ENCODE measurements at regions not wholly inside any gene's neighbourhood (a gene's known extent, or its start where the extent isn't known, plus 50 kb on each side); places are given as distances from the start of the nearest gene placed in this dataset.

DNA sequence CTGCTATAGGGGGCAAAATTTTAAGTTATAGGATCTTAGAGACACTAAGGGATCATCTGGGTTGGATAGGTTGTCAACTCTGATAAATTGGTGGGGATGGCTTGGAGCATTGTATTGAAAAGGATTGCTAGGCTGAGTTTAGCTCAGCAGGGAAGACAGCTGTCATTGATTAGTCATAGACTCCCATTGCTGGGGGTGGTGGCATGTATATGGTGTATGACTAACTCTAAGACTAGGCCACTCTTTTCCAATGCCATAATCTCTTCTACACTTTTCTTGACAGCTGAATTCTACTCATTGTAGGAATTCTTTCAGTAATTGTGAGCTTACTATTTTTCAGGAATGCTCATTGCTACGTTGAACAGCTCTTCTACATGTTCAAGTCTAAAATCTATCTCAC lies 81.3 kb upstream of the PELI1 start:
- no peak for TF ChIP-seq POLR2A (IDR thresholded peaks at IDR 0.05)
- TF ChIP-seq, protein P1, sequence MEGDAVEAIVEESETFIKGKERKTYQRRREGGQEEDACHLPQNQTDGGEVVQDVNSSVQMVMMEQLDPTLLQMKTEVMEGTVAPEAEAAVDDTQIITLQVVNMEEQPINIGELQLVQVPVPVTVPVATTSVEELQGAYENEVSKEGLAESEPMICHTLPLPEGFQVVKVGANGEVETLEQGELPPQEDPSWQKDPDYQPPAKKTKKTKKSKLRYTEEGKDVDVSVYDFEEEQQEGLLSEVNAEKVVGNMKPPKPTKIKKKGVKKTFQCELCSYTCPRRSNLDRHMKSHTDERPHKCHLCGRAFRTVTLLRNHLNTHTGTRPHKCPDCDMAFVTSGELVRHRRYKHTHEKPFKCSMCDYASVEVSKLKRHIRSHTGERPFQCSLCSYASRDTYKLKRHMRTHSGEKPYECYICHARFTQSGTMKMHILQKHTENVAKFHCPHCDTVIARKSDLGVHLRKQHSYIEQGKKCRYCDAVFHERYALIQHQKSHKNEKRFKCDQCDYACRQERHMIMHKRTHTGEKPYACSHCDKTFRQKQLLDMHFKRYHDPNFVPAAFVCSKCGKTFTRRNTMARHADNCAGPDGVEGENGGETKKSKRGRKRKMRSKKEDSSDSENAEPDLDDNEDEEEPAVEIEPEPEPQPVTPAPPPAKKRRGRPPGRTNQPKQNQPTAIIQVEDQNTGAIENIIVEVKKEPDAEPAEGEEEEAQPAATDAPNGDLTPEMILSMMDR (IDR thresholded peaks at IDR 0.05) = no peak

Data from lower leg skin (tissue), 3 donors.